ENCODE measurements at regions not wholly inside any gene's neighbourhood (a gene's known extent, or its start where the extent isn't known, plus 50 kb on each side); places are given as distances from the start of the nearest gene placed in this dataset.
"Not testable (repeated sequence)": the region's sequence is repeated elsewhere in the genome, so short reads cannot be mapped to it uniquely, and the experiment has no call there.

- Mint-ChIP-seq H3K27me3 (no peaks in the 10 kb centered on the region), H3K9me3 (no peaks in the 10 kb centered on the region), H3K36me3 (ENCODE audit: low read depth) (no peaks in the 10 kb centered on the region), H3K4me3 (no peak overlapping the region), H3K4me1 (no peaks in the 10 kb centered on the region), H3K27ac (no peak overlapping the region)
- DNase-seq, result no peak
- CTCF ChIA-PET, result no interaction called here
- POLR2A ChIA-PET, result no interaction called here
These were observed 176.3 kb downstream of the ANKRD30B start for GRCh38 chr18:14924226-14924625.

GRCh38 chr18:14925281-14925709, 177.3 kb downstream of the ANKRD30B start:
- Mint-ChIP-seq H3K27me3 (no peaks in the 10 kb centered on the region), H3K4me3 (no peak overlapping the region), H3K36me3 (ENCODE audit: low read depth) (no peaks in the 10 kb centered on the region), H3K4me1 (no peaks in the 10 kb centered on the region), H3K27ac (no peak overlapping the region), H3K9me3 (no peaks in the 10 kb centered on the region)
- CTCF ChIA-PET, result no interaction called here
- DNase-seq, result no peak
- POLR2A ChIA-PET, result no interaction called here

- H3K9me3 Mint-ChIP-seq, result no peaks in the 10 kb centered on the region
These were observed 179.7 kb downstream of the ANKRD30B start for GRCh38 chr18:14927701-14928100.

GRCh38 chr18:14928396-14928795, 180.4 kb downstream of the ANKRD30B start:
- Mint-ChIP-seq H3K27me3 (no peaks in the 10 kb centered on the region), H3K36me3 (ENCODE audit: low read depth) (no peaks in the 10 kb centered on the region), H3K9me3 (no peaks in the 10 kb centered on the region), H3K4me1 (no peaks in the 10 kb centered on the region), H3K27ac (no peak overlapping the region), H3K4me3 (no peak overlapping the region)
- CTCF ChIA-PET, result no interaction called here
- POLR2A ChIA-PET, result no interaction called here
- DNase-seq, result no peak

More at GRCh38 chr18:14927701-14928100, 179.7 kb downstream of the ANKRD30B start:
- Mint-ChIP-seq H3K27ac (no peak overlapping the region), H3K4me3 (no peak overlapping the region), H3K4me1 (no peaks in the 10 kb centered on the region), H3K27me3 (no peaks in the 10 kb centered on the region), H3K36me3 (ENCODE audit: low read depth) (no peaks in the 10 kb centered on the region)
- DNase-seq, result no peak
- ChIA-PET POLR2A (no interaction called here), CTCF (no interaction called here)

GRCh38 chr18:14930076-14930475, 182.1 kb downstream of the ANKRD30B start:
- Mint-ChIP-seq H3K27ac (no peak overlapping the region), H3K4me3 (no peak overlapping the region), H3K27me3 (no peaks in the 10 kb centered on the region), H3K4me1 (no peaks in the 10 kb centered on the region), H3K36me3 (ENCODE audit: low read depth) (no peaks in the 10 kb centered on the region), H3K9me3 (no peaks in the 10 kb centered on the region)
- ChIA-PET CTCF (no interaction called here), POLR2A (no interaction called here)
- DNase-seq, result no peak

- no peak for DNase-seq
- Mint-ChIP-seq H3K27ac (no peak overlapping the region), H3K9me3 (no peaks in the 10 kb centered on the region), H3K36me3 (ENCODE audit: low read depth) (no peaks in the 10 kb centered on the region), H3K4me1 (no peaks in the 10 kb centered on the region), H3K27me3 (no peaks in the 10 kb centered on the region), H3K4me3 (no peak overlapping the region)
- CTCF ChIA-PET, result no interaction called here
- POLR2A ChIA-PET, result no interaction called here
These were observed 182.6 kb downstream of the ANKRD30B start for GRCh38 chr18:14930576-14930975.

GRCh38 chr18:14933049-14933851, 185.3 kb downstream of the ANKRD30B start:
- CTCF ChIA-PET, result no interaction called here
- Mint-ChIP-seq H3K27ac (no peak overlapping the region), H3K27me3 (no peaks in the 10 kb centered on the region), H3K36me3 (ENCODE audit: low read depth) (no peaks in the 10 kb centered on the region), H3K9me3 (no peaks in the 10 kb centered on the region), H3K4me1 (no peaks in the 10 kb centered on the region), H3K4me3 (no peak overlapping the region)
- POLR2A ChIA-PET, result no interaction called here
- no peak for DNase-seq

- H3K4me1 Mint-ChIP-seq, result no peaks in the 10 kb centered on the region
- no peak for DNase-seq
- no peaks in the 10 kb centered on the region for H3K27me3 Mint-ChIP-seq
- no peak overlapping the region for H3K27ac Mint-ChIP-seq
- H3K36me3 Mint-ChIP-seq (ENCODE audit: low read depth), result no peaks in the 10 kb centered on the region
- H3K9me3 Mint-ChIP-seq, result no peaks in the 10 kb centered on the region
- POLR2A ChIA-PET, result no interaction called here
- no peak overlapping the region for H3K4me3 Mint-ChIP-seq
- CTCF ChIA-PET, result no interaction called here
These were observed 186.0 kb downstream of the ANKRD30B start for GRCh38 chr18:14933964-14934363.

GRCh38 chr18:14935210-14935609, 187.2 kb downstream of the ANKRD30B start:
- H3K27ac Mint-ChIP-seq, result no peak overlapping the region
- H3K4me3 Mint-ChIP-seq, result no peak overlapping the region
- H3K27me3 Mint-ChIP-seq, result no peaks in the 10 kb centered on the region
- no peaks in the 10 kb centered on the region for H3K4me1 Mint-ChIP-seq
- no peaks in the 10 kb centered on the region for H3K36me3 Mint-ChIP-seq (ENCODE audit: low read depth)
- CTCF ChIA-PET, result no interaction called here
- POLR2A ChIA-PET, result no interaction called here
- H3K9me3 Mint-ChIP-seq, result no peaks in the 10 kb centered on the region
- DNase-seq, result no peak

- Mint-ChIP-seq H3K27ac (no peak overlapping the region), H3K4me3 (no peak overlapping the region), H3K36me3 (ENCODE audit: low read depth) (no peaks in the 10 kb centered on the region), H3K4me1 (no peaks in the 10 kb centered on the region), H3K9me3 (no peaks in the 10 kb centered on the region), H3K27me3 (no peaks in the 10 kb centered on the region)
- DNase-seq, result no peak
- POLR2A ChIA-PET, result no interaction called here
- CTCF ChIA-PET, result no interaction called here
These were observed 188.3 kb downstream of the ANKRD30B start for GRCh38 chr18:14936313-14936712.

GRCh38 chr18:14937271-14937670, 189.3 kb downstream of the ANKRD30B start:
- POLR2A ChIA-PET, result no interaction called here
- Mint-ChIP-seq H3K27ac (no peak overlapping the region), H3K9me3 (no peaks in the 10 kb centered on the region), H3K36me3 (ENCODE audit: low read depth) (no peaks in the 10 kb centered on the region), H3K27me3 (no peaks in the 10 kb centered on the region), H3K4me3 (no peak overlapping the region), H3K4me1 (no peaks in the 10 kb centered on the region)
- no peak for DNase-seq
- CTCF ChIA-PET, result no interaction called here

GRCh38 chr18:14939141-14939540, 191.2 kb downstream of the ANKRD30B start:
- Mint-ChIP-seq H3K4me1 (no peaks in the 10 kb centered on the region), H3K9me3 (no peaks in the 10 kb centered on the region), H3K4me3 (no peak overlapping the region), H3K36me3 (ENCODE audit: low read depth) (no peaks in the 10 kb centered on the region), H3K27me3 (no peaks in the 10 kb centered on the region), H3K27ac (no peak overlapping the region)
- ChIA-PET CTCF (no interaction called here), POLR2A (no interaction called here)
- DNase-seq, result no peak

GRCh38 chr18:14940106-14940505, 192.1 kb downstream of the ANKRD30B start:
- H3K9me3 Mint-ChIP-seq; H3K36me3 Mint-ChIP-seq (ENCODE audit: low read depth); H3K27me3 Mint-ChIP-seq; H3K27ac Mint-ChIP-seq; H3K4me3 Mint-ChIP-seq; POLR2A ChIA-PET; CTCF ChIA-PET; H3K4me1 Mint-ChIP-seq; DNase-seq: not testable (repeated sequence)

- H3K4me3 Mint-ChIP-seq, result no peak overlapping the region
- POLR2A ChIA-PET, result no interaction called here
- no peak for DNase-seq
These were observed 192.8 kb downstream of the ANKRD30B start for GRCh38 chr18:14940735-14941134.

More at GRCh38 chr18:14940735-14941134, 192.8 kb downstream of the ANKRD30B start:
- H3K27me3 Mint-ChIP-seq, result no peaks in the 10 kb centered on the region
- H3K36me3 Mint-ChIP-seq (ENCODE audit: low read depth), result no peaks in the 10 kb centered on the region
- H3K27ac Mint-ChIP-seq, result no peak overlapping the region
- CTCF ChIA-PET, result no interaction called here
- H3K9me3 Mint-ChIP-seq, result no peaks in the 10 kb centered on the region
- no peaks in the 10 kb centered on the region for H3K4me1 Mint-ChIP-seq

Data from activated CD4-positive, alpha-beta T cell treated with anti-CD3 and anti-CD28 coated beads, Interleukin-2, amount 10 ng/mL, durations not matched to agents 7 days and 5 days (primary cell).